ENCODE measurements at regions not wholly inside any gene's neighbourhood (a gene's known extent, or its start where the extent isn't known, plus 50 kb on each side); places are given as distances from the start of the nearest gene placed in this dataset.
"Not testable (repeated sequence)": the region's sequence is repeated elsewhere in the genome, so short reads cannot be mapped to it uniquely, and the experiment has no call there.

DNA sequence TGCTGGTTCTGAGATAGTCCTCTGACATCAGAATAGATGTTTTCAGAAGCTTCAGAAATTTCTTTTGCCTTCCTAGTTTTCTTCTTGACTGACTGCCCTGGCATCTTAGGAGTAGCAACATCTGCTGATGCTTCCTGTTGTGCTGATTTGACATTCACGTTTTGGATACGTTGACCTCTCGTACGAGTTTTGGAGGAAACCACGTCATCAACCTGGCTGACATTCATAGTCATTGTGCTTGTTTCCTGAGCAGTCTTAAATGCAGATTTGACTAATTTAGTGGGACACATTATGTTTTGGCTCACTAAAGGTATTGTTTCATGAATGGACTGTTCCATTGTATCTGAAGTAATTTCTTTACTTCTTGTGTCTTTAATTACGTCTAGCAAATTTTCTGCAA is 86.2 kb downstream of the TBR1 start:
- TF ChIP-seq SRF (IDR thresholded peaks at IDR 0.05; ENCODE audit: low read depth in 2 of 2, low read length in 2 of 2); NFYB (IDR thresholded peaks at IDR 0.05; ENCODE audit: insufficient read depth, low read depth, low read length); POLR2A (IDR thresholded peaks at IDR 0.05; ENCODE audit: low read depth, low read length); JUND (IDR thresholded peaks at IDR 0.05; ENCODE audit: low read depth, low read length); SUZ12 (IDR thresholded peaks at IDR 0.05; ENCODE audit: unreplicated experiment); HDAC2 (IDR thresholded peaks at IDR 0.05): not testable (repeated sequence)
- TF ChIP-seq, protein P1, sequence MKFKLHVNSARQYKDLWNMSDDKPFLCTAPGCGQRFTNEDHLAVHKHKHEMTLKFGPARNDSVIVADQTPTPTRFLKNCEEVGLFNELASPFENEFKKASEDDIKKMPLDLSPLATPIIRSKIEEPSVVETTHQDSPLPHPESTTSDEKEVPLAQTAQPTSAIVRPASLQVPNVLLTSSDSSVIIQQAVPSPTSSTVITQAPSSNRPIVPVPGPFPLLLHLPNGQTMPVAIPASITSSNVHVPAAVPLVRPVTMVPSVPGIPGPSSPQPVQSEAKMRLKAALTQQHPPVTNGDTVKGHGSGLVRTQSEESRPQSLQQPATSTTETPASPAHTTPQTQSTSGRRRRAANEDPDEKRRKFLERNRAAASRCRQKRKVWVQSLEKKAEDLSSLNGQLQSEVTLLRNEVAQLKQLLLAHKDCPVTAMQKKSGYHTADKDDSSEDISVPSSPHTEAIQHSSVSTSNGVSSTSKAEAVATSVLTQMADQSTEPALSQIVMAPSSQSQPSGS (IDR thresholded peaks at IDR 0.05; ENCODE audit: low read length), result not testable (repeated sequence)
- TF ChIP-seq, protein P2, sequence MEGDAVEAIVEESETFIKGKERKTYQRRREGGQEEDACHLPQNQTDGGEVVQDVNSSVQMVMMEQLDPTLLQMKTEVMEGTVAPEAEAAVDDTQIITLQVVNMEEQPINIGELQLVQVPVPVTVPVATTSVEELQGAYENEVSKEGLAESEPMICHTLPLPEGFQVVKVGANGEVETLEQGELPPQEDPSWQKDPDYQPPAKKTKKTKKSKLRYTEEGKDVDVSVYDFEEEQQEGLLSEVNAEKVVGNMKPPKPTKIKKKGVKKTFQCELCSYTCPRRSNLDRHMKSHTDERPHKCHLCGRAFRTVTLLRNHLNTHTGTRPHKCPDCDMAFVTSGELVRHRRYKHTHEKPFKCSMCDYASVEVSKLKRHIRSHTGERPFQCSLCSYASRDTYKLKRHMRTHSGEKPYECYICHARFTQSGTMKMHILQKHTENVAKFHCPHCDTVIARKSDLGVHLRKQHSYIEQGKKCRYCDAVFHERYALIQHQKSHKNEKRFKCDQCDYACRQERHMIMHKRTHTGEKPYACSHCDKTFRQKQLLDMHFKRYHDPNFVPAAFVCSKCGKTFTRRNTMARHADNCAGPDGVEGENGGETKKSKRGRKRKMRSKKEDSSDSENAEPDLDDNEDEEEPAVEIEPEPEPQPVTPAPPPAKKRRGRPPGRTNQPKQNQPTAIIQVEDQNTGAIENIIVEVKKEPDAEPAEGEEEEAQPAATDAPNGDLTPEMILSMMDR (IDR thresholded peaks at IDR 0.05 in 2 of 3, conservative IDR thresholded peaks at IDR 0.05 in 1 of 3; ENCODE audit: control insufficient read depth in 2 of 3, extremely low read depth in 1 of 3, insufficient read depth in 1 of 3, low read depth in 3 of 3, low read length in 3 of 3), result not testable (repeated sequence)
- TF ChIP-seq, protein P3, sequence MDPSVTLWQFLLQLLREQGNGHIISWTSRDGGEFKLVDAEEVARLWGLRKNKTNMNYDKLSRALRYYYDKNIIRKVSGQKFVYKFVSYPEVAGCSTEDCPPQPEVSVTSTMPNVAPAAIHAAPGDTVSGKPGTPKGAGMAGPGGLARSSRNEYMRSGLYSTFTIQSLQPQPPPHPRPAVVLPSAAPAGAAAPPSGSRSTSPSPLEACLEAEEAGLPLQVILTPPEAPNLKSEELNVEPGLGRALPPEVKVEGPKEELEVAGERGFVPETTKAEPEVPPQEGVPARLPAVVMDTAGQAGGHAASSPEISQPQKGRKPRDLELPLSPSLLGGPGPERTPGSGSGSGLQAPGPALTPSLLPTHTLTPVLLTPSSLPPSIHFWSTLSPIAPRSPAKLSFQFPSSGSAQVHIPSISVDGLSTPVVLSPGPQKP (IDR thresholded peaks at IDR 0.05; ENCODE audit: low read depth, low read length), result not testable (repeated sequence)

Measured in GM12878 (cell line).